Calu3 (cell line): ENCODE measurements at regions not wholly inside any gene's neighbourhood (a gene's known extent, or its start where the extent isn't known, plus 50 kb on each side); places are given as distances from the start of the nearest gene placed in this dataset.

Experiments used
- BruUV-seq: library from RNA; stranded (reverse); fragments of 400-500 nt; replicated peaks from 2 replicates; lab custom pipeline; 2021; lab: Mats Ljungman, UMichigan
- CTCF ChIA-PET: fragments of 300-600 bp; sonication (Branson Sonifier 250); formaldehyde crosslinking; loops from one replicate; lab custom pipeline; 2022; ENCODE audit warnings: antibody characterized with exemption; lab: Charles Lee
- DNase-seq: peaks from one replicate; pipeline ENCODE4 v3.0.0; 2022
- H3K27ac Mint-ChIP-seq: one replicate; pipeline ENCODE4 v1.8.0; 2022; ENCODE audit warnings: mixed read lengths; ENCODE audit not compliant: unreplicated experiment
- H3K27me3 Mint-ChIP-seq: one replicate; pipeline ENCODE4 v1.8.0; 2022; ENCODE audit warnings: mixed read lengths; ENCODE audit not compliant: unreplicated experiment
- H3K36me3 Mint-ChIP-seq: one replicate; pipeline ENCODE4 v1.8.0; 2022; ENCODE audit warnings: mild to moderate bottlenecking, moderate library complexity, mixed read lengths; ENCODE audit not compliant: insufficient read depth, unreplicated experiment
- H3K4me1 Mint-ChIP-seq: one replicate; pipeline ENCODE4 v1.8.0; 2022; ENCODE audit warnings: mild to moderate bottlenecking, low read depth, mixed read lengths; ENCODE audit not compliant: unreplicated experiment
- H3K4me3 Mint-ChIP-seq: one replicate; pipeline ENCODE4 v1.8.0; 2022; ENCODE audit warnings: mild to moderate bottlenecking, low read depth, moderate library complexity, mixed read lengths; ENCODE audit not compliant: unreplicated experiment
- H3K9me3 Mint-ChIP-seq: one replicate; pipeline ENCODE4 v1.8.0; 2022; ENCODE audit warnings: low read depth, mixed read lengths; ENCODE audit not compliant: unreplicated experiment
- intact Hi-C: fragments of 100-400 bp; cut with micrococcal nuclease; formaldehyde crosslinking; loops from one replicate; pipeline ENCODE4 v1.10.0; 2022; ENCODE audit not compliant: unreplicated experiment
- TF ChIP-seq, protein P1 (sequence below): fragments of 200-600 bp; IDR thresholded peaks from one replicate; pipeline ENCODE4 v1.8.0; 2022; ENCODE audit warnings: antibody characterized with exemption; ENCODE audit not compliant: unreplicated experiment

DNA sequence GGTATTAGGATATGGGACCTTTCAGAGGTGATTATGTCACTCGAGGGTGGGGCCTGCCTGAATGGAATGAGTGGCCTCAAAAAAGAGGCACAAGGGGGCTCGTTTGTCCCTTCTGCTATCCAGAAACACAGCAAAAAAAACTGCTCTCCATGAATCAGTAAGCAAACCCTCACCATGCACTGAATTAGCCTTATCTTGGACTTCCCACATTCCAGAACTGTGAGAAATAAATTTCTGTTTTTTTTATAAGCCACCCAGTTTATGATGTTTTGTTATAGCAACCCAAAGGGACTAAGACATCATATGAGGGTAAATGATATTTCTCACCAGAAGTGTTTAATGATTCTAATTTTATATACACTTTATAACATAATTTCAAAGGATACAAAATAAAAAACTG is 476.6 kb upstream of the EDIL3 start:
- CTCF ChIA-PET = no interaction called here
- peaks cover 4% of the 10 kb centered on the region for H3K9me3 Mint-ChIP-seq
- no peaks in the 10 kb centered on the region for H3K4me1 Mint-ChIP-seq
- no peak for DNase-seq
- intact Hi-C loops = no loop called here
- H3K27me3 Mint-ChIP-seq = no peaks in the 10 kb centered on the region
- no peaks in the 10 kb centered on the region for H3K36me3 Mint-ChIP-seq
- H3K27ac Mint-ChIP-seq = no peak overlapping the region
- BruUV-seq = no TSS peak
- TF ChIP-seq, protein P1, sequence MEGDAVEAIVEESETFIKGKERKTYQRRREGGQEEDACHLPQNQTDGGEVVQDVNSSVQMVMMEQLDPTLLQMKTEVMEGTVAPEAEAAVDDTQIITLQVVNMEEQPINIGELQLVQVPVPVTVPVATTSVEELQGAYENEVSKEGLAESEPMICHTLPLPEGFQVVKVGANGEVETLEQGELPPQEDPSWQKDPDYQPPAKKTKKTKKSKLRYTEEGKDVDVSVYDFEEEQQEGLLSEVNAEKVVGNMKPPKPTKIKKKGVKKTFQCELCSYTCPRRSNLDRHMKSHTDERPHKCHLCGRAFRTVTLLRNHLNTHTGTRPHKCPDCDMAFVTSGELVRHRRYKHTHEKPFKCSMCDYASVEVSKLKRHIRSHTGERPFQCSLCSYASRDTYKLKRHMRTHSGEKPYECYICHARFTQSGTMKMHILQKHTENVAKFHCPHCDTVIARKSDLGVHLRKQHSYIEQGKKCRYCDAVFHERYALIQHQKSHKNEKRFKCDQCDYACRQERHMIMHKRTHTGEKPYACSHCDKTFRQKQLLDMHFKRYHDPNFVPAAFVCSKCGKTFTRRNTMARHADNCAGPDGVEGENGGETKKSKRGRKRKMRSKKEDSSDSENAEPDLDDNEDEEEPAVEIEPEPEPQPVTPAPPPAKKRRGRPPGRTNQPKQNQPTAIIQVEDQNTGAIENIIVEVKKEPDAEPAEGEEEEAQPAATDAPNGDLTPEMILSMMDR = no peak
- no peak overlapping the region for H3K4me3 Mint-ChIP-seq

DNA sequence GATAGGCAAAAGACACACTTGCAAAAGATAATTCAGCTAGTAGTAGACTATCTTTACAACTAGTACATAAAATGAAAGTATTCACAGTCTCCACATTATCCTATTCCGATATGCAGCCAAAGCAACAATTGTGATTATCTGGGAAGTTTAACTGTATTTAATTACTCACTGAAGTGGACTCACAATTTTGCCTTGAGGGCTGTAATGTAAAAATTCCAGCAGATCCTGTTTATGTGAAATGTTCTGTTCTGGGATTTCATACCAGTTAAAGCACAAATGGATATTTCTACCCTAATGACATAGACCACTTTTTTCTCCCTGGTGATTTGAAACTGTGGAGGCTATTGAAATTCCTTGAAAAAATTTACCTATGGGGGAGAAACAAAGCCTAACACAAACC is 474.4 kb upstream of the EDIL3 start:
- Mint-ChIP-seq H3K27me3 (no peaks in the 10 kb centered on the region), H3K36me3 (no peaks in the 10 kb centered on the region), H3K27ac (no peak overlapping the region), H3K4me3 (no peak overlapping the region), H3K4me1 (no peaks in the 10 kb centered on the region), H3K9me3 (peaks cover 4% of the 10 kb centered on the region)
- BruUV-seq = no TSS peak
- intact Hi-C loops = no loop called here
- CTCF ChIA-PET = no interaction called here
- TF ChIP-seq, protein P1 = no peak
- no peak for DNase-seq

DNA sequence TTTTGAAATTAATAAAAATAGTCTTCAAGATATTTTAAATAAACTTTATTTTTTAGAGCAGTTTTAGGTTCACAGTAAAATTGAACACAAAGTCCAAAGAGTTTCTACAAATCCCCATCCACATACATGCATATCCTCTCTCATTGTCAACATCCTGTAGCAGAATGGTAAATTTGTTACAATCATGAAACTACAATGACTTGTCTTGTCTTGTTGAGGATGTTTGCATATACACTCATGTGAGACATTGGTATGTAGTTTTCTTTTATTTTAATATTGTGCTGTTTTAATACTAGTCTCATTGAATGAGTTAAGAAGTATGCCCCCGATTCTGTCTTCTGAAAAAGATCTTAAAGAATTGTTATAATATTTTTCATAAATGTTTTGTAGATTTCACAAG is 447.0 kb upstream of the EDIL3 start:
- Mint-ChIP-seq H3K36me3 (no peaks in the 10 kb centered on the region), H3K9me3 (peaks cover 6% of the 10 kb centered on the region), H3K4me3 (no peak overlapping the region), H3K27ac (no peak overlapping the region), H3K27me3 (no peaks in the 10 kb centered on the region), H3K4me1 (no peaks in the 10 kb centered on the region)
- TF ChIP-seq, protein P1 = no peak
- no TSS peak for BruUV-seq
- no peak for DNase-seq
- intact Hi-C loops = no loop called here
- CTCF ChIA-PET = no interaction called here

GRCh38 chr5:84830265-84830664 is 445.6 kb upstream of the EDIL3 start:
- TF ChIP-seq, protein P1 = no peak
- Mint-ChIP-seq H3K36me3 (no peaks in the 10 kb centered on the region), H3K27ac (no peak overlapping the region), H3K27me3 (no peaks in the 10 kb centered on the region), H3K4me3 (no peak overlapping the region), H3K4me1 (no peaks in the 10 kb centered on the region), H3K9me3 (peaks cover 6% of the 10 kb centered on the region)
- DNase-seq = no peak
- intact Hi-C loops = no loop called here
- CTCF ChIA-PET = no interaction called here
- BruUV-seq = no TSS peak
